HG03175 (cell line): ENCODE measurements at regions not wholly inside any gene's neighbourhood (a gene's known extent, or its start where the extent isn't known, plus 50 kb on each side); places are given as distances from the start of the nearest gene placed in this dataset.

Experiments used
- ATAC-seq: cut with Tn5 transposase; IDR thresholded peaks from one replicate; pipeline ENCODE4 v1.9.1; 2021; ENCODE audit warnings: mild to moderate bottlenecking, moderate library complexity; ENCODE audit not compliant: unreplicated experiment

DNA sequence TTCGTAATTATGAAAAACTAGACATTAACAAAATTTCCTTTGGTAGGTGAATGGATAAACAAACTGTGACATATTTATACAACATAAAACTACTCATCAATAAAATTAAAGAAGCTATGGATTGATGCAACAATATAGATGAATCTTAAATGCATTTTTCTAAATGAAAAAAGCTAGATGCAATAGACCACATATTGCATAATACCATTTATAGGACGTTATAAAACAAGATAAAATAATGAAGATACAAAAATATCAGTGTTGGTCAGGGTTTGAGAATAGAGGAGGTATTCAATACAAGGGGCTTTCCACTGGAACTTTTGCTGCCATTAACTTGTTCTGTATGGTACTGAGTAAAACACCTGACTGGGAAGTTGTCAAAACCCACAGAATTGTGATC, 314.4 kb downstream of the GRB14 start:
- no peak for ATAC-seq

DNA sequence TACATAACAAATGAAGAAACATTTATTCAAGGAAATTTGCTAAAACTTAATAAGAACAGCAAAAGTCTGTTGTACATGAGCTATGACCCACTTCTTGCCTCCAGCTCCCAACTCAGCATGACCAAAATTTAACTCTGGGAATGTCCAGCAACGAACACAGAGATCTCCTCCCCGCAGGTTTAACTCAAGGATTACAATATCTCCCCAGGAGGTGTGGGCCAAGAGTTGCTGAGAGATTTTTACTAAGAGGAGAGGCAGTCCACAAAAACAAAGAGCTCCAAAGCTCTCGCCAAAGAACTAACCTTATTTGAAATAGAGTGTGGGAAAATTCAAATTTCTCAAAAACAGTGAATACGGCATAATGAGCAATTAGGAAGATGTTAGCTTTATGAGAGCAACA, 318.5 kb downstream of the GRB14 start:
- no peak for ATAC-seq

DNA sequence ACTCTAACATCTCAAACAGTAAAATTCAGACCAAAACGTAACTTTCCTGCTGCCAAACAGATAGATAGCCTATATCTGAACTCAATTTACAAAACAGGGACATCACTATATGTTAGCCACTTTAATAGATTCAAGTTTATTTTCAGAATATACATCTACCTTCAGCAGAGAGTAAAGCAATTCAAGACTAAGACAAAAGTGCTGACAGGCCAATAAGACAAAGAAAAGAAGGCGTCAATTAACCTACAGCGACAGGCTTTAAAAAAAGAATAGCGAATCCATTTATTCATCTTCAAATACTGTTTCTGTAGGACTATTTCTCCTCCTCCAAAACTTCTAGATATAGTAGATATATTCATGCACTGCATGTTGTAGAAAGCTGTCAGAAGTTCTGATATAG, 333.0 kb downstream of the GRB14 start:
- no peak for ATAC-seq

DNA sequence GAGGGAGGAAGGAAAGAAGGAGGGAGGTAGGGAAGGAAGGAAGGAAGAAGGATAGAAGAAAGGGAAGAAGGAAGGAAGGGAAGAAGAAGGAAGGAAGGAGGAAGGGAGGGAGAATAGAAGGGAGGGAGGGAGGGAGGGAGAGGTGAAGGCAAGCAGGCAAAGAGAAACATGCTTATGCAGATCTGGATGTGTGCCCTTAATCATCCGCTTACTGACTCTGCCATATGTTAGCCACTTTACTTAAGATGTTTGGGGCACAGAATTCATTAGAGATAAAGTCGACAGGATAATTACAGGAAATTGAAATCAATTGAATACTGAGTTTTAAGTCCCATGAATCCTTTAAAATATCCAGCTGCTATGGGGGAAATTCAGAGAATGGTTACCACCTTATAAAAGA, 334.2 kb downstream of the GRB14 start:
- ATAC-seq = no peak

DNA sequence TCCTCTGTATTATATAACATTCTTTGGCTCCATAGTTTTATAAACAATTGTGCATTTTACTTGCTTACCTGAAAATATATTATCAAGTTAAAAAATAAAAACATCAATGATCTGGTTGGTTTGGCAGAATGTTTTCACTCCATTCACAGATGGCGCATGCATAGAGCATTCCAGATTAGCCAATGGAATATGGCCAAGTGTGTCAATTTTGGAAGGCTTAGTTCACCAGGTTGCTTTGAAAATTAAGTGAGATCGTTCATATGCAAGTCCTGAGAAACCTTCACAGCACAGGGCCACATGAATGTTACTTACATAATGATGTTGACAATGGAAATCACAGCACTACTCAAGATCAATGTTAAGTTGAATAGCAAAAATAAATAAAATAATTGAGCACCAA, 335.7 kb downstream of the GRB14 start:
- ATAC-seq = no peak

DNA sequence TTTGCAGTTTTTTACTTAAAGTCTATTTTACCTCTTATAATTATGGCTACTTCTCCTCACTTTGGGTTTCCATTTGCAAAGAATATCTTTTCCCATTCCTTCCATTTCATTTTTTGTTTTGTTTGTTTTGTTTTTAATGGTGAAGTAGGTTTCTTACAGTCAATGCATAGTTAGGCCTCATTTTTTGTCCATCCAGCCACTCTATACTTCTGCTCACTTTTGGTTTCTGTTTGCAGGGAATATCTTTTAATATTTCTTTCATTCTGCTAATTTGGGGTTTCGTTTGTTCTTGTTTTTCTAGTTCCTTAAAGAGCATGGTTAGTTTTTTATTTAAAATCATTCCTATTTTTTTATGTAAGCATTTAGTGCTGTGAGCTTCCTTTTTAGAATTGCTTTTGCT, 339.4 kb downstream of the GRB14 start:
- no peak for ATAC-seq

DNA sequence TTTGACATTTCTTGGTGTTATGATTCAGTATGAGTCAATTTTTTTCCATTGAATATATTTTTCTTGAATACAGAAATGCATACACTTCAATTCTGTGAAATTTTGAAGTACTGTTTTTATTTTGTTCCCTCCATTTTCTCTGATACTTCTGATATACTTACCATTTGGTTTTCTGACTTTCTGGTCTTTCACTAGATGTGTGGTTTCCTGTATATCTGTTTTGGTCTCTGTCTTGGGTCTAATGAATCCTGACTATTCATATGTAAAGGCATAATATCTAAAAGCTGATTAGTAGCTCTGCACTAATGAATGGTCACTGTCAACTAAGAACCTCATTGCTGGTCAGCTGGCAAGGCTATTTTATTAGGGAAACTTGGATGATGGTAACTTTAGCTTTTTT, 345.6 kb downstream of the GRB14 start:
- ATAC-seq = no peak

DNA sequence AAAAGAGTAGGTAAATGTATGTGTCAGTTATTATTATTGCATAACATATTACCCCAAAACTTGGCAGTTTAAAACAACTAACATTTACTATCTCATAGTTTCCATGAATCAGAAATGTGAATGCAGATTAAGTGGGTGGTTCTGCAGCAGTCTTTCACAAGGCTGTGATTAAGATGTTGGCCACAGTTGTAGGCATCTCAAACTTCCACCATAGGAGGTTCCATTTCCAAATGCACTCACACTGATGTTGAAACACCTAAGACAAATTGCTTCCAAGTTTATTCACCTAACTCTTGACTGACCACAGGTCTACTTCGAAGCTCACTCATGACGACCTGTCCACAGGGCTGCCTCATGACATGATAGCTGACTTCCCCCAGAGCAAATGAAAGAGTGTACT, 360.8 kb downstream of the GRB14 start:
- no peak for ATAC-seq

DNA sequence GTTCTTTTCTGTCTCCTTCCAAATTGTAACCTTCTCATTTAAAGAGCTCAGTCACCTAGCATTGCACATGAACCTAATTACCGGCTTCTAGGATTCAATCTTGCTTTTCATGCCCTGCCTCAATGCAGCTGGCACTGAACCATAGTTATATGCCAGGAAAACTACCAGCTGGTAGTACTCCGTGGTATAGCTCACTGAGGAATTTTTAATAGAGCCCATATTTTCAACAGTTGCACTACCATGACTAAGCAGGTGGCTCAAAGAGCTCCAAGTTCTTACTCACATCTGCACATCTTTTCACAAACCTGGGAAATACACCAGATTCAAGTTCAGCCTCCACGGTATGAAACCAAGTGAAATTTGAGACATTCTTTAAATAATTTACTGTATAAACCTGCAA, 363.5 kb downstream of the GRB14 start:
- ATAC-seq = no peak

DNA sequence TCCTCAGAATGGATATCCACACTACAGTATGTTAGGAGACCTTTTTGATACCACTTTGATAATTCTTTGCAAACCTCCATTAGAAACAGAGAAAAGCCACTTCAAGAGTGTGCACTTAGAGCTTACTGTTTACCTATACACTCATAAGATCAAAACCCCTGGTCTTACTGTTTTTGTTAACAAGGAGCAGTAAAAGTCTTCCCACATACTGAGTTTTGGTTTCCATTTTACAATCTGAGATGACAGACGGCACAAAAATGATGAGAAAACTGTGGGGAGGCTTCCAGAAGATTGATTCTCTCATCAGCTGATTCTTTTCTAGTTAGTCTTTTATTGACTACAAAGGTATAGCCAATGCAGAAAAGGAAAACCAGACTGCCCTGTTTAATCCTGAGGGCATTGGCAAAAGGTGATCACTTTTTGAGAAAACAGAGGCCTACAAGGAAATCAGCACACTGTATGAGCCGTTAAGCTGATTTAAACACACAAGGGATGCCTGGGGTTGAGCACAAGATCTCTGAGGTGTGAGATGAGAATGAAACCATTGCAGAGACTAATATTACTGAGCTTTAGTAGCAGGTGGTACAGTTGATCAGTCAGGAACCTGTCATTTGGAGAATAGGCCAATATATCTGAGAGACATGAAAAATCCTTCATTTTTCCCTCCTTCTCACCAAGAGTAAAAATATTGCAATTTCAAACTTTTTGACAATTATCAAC, 368.6 kb downstream of the GRB14 start:
- peak; percentile 95 for ATAC-seq

DNA sequence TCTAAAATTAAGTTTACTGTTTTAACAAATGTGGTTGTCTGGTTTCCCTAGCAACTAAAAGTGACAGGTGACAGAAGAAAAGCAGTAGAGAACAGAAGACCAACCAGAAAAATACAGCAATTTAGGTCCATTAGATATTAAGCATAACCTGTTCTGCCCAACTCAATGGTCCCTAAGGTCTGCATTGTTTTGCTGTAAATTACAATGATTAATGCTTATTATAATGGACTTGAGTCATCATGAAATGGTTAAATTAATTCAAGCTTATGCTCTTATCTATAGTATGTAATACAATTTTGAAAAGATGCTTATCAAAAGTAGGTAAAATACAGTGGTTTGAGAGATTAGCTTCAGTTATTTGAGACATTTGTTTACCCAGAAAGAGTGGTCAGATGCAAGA, 378.0 kb downstream of the GRB14 start:
- ATAC-seq = no peak

DNA sequence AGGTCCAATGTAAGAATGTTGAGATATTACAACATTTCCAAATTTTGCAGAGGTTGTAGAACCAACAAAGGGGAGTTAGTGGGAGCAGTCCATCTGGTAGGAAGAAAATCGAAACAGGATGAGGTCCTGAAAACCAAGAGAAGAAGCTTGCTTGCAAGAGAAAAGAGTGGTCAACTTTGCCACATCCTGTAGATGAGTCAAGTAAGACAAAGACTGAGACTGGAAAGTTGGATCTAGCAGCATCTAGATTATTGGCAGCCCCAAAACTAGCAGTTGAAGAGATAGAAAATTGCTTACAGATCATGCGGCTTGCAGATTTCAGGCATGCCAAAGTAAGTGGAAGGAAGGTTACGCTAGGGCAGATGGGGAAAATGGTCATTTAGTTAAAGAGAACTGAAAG, 378.9 kb downstream of the GRB14 start:
- ATAC-seq = no peak

DNA sequence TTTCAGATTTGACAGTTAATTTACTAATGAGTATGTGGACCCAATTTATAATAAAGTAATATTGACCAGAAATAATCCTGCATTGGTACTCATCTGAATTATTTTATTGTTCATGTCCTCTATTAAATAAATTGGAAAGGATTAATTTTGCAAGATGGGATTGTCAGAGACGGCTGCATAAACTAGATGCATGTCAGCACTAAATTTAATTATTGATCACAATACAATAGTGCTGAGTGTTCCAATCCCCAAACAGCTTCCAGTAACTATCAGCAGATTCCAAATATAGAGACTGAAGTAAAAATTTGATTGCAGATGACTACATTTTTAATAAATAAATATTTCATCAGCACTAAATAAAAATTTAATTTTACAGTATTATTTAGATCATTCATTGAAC, 387.2 kb downstream of the GRB14 start:
- no peak for ATAC-seq

DNA sequence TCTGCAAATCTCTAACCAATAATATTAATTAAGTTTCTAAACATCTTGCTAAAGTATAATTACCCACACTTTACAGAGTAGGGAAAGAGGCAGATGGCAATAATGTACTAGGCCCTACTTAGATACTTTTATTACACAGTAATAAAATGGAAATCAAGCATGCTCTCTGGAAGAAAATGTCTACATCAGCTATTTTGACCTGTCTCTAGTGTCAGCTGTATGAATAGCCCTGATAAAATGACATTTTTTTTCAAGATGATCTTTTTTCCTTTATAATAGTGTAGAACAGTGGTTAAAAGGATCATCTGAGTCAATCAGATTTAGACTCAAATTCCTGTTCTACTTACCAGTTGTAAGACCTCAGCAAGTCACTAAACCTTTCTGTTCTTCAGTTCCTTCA, 397.3 kb downstream of the GRB14 start:
- no peak for ATAC-seq

DNA sequence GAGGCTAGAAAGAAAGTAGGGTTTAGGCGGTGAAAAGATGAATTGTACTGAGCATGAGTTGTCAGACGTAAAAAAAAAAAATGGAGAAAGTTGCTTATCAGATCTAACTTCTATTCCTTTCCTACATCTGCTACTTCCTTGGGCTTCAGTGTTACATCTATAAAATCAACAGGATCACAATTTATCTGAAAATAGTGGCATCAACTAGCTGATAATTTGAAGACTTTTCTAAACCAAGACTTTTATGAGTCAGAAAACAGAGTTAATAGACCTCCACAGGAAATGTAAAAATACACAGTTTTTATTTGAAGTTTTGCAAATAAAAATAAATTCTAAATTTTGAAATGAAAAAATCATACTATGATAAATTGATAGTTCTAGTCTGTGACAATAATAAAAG, 399.8 kb downstream of the GRB14 start:
- no peak for ATAC-seq

DNA sequence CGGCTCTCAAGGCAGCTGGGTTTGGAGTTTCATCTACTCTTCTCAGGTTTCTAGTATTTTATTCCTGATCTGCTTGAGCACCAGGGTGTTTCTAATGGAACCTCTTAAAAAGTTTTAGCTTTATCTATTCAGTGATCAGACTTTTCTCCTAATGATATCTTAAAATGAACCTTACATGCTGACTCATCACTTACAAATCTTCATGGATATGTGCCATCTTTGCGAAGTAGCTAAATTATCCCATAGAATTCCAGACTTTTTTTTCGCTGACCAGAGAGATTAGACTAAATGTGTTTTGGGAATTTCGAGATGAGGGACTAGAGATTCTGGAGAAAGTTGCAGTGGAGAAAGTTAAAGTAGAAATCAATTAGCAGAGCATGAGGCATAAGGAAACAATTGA, 401.0 kb downstream of the GRB14 start:
- no peak for ATAC-seq

DNA sequence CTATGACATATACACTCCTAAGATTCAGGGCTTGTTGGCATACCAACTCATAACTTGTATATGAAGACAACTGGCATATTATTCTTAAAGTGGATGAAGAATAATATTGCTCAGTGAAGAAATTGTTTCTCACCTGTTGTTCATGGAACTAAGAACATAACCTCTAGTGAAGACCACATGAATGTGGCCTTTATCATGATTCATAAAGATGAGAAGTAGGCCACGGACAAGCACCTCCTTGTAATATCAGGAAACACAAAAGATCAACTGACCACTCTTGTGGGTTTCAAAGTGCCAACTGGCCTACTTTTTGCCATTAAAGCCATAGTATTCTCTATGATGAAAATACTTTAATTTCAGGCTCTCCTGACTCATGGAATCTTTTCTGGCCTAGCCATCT, 407.4 kb downstream of the GRB14 start:
- no peak for ATAC-seq

DNA sequence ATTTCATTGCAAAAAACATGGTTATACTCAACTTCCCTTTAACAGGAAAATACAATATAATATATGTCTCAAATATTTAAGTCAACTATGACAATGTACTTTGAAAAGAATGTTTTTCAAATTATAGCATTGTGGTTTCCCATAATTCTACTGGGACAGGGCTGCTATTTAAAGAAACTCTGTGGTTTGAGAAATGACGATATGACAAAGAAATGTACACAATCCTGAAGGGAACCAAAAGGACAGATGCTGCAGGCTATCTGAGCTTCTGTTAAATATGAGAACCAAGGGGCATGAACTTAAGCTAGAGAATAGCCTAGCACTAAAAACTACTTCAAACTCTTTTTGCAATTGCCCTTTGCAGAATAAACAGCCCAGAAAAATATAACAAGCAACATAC, 415.9 kb downstream of the GRB14 start:
- no peak for ATAC-seq

DNA sequence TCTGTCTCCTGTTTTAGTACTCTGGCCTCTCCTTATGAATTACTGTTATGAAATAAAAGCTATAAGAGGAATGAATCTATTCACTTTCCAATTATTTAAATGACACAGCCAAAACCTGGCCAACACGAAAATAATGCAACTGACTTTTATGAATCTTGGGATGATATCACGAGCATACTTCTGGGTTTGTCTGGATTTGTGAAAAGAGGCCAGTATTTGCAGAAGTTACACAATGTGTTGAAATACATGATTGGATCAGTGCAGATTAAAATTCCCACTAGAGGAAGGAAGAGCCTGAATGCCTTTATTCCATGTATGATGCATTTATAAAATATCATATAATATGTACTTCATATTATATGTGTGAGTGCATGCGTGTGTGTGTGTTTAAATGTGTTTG, 418.2 kb downstream of the GRB14 start:
- no peak for ATAC-seq

DNA sequence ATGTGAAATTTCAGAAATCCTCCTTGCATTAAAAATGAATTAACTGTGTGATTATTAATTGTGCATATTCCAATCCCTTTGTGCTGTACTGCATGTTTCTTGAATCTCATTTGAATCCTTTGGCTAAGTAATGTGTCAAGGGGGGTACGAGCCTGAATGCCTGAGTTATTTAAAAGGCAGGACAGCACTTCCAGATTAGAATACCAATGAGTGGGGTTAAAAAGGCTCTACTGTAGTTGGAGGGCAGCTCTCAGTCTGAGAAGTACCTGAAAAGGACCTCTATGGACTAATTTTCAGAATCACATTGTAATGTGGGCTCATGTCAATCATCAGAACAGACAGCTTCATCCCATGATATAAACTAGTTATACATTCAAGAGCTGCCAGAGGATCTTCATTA, 423.0 kb downstream of the GRB14 start:
- no peak for ATAC-seq

DNA sequence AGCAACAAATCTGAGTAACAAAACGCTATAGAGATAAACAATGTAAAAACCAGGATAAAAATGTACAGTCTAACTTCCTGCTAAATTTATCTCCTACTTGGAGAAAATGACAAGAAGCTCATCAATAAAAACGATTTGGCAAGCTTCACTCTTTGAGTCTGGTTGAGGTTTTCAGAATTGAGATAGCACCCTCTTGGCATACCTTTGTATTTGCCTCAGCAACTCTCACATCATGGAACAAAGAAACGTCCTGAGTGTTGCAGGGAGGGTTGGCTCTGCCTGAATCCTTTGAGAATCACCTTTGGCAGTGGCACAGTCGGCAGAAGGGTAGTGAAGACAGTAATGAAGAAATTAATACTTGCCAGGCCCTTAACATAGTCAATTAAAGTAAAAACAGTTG, 430.6 kb downstream of the GRB14 start:
- no peak for ATAC-seq

DNA sequence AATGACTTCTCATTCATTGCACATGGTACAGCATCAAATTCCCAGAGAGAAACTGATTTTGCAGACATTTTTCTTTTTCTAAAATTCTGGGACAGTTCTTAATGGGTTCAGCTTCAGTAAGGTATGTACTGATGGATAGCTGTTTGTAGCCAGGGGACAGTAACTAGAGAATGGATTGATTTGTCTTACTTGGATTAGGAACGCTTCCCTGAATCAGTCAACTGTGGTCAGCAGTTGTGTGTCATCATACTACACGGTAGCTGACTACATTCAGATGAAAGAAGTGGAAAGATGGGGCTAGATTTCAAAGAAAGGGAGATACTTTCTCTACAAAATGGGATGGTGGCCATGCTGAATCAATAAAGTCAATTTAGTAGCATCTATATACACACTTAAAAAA, 431.4 kb downstream of the GRB14 start:
- no peak for ATAC-seq

DNA sequence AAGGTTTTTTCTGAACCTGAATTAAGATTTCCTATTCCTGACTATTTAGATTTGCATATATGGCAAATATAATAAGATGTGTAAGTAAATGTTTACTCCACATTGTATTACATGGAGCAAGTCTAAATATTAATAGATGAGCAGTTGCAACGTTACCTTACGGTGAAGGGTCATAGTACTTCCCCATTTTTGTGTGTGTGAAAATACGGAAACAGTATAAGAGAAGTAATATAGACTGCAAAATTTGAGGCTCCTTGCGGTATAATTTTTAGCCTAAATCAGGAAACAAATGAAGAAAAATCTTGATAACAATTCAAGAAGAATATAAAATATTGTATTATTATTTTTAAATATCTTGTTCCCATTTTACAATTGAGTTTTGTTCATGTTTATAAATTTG, 434.2 kb downstream of the GRB14 start:
- no peak for ATAC-seq

DNA sequence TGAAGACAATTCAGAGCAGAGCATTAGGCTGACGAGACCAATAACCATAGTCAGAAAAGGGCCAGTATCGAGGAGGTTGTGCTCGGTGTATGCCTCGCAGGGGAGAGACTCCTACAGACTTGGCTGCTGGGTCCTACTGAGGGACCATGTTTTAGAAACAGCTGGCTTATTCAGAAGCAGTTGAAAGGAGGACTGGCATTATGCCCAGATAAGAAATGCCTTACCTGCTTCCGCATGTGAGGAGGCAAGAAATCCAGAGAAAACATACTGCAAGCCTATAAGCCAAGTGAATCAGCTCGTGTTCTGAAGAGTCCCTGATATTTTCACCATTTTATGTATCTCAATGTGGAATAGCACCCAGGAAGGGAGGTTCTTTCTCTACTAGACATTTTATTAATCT, 434.7 kb downstream of the GRB14 start:
- ATAC-seq = no peak
